NB4 (cell line): ENCODE measurements at regions not wholly inside any gene's neighbourhood (a gene's known extent, or its start where the extent isn't known, plus 50 kb on each side); places are given as distances from the start of the nearest gene placed in this dataset.

Experiments used
- DNase-seq: peaks from one replicate; pipeline ENCODE4 v3.0.0; 2010; ENCODE audit warnings: low read depth
- H3K4me3 ChIP-seq: one replicate; pipeline ENCODE4 v1.5.1; 2011; ENCODE audit warnings: mild to moderate bottlenecking, low read depth, low read length, moderate library complexity
- MYC ChIP-seq: IDR thresholded peaks from 2 replicates; pipeline ENCODE4 v1.6.1; 2011; ENCODE audit warnings: low read depth, low read length
- POLR2A ChIP-seq: IDR thresholded peaks from 2 replicates; pipeline ENCODE4 v1.6.1; 2011; ENCODE audit warnings: mild to moderate bottlenecking; ENCODE audit not compliant: insufficient read length; ENCODE audit errors: extremely low read depth
- TF ChIP-seq, protein P1 (sequence below): IDR thresholded peaks from 2 replicates; pipeline ENCODE4 v1.6.1; 2011; ENCODE audit warnings: low read depth, low read length
- TF ChIP-seq, protein P2 (sequence below): IDR thresholded peaks from one replicate; pipeline ENCODE4 v1.5.1; 2012; ENCODE audit warnings: low read depth, low read length

DNA sequence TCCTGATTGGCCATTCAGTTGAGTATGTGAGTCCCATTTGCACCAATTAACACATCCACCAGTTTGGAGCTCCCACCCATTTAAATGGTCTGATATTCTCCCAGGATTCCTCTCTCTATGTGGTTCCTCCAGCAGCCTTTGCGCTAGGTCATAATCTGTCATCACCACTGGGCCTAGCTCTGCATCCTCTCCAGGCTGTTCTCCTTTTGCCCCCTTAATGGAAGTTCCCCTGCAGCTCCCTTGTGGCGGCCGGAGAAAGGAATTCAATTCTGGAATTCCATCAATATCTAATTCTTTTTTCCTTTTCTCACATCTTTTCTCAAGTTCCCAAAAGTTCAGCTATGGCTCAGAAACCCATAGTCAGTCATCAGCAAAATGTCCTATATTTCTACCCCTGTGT, 2184.4 kb upstream of the AGA start:
- TF ChIP-seq, protein P1, sequence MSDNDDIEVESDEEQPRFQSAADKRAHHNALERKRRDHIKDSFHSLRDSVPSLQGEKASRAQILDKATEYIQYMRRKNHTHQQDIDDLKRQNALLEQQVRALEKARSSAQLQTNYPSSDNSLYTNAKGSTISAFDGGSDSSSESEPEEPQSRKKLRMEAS: no peak
- TF ChIP-seq POLR2A (no peak), MYC (no peak)
- TF ChIP-seq, protein P2, sequence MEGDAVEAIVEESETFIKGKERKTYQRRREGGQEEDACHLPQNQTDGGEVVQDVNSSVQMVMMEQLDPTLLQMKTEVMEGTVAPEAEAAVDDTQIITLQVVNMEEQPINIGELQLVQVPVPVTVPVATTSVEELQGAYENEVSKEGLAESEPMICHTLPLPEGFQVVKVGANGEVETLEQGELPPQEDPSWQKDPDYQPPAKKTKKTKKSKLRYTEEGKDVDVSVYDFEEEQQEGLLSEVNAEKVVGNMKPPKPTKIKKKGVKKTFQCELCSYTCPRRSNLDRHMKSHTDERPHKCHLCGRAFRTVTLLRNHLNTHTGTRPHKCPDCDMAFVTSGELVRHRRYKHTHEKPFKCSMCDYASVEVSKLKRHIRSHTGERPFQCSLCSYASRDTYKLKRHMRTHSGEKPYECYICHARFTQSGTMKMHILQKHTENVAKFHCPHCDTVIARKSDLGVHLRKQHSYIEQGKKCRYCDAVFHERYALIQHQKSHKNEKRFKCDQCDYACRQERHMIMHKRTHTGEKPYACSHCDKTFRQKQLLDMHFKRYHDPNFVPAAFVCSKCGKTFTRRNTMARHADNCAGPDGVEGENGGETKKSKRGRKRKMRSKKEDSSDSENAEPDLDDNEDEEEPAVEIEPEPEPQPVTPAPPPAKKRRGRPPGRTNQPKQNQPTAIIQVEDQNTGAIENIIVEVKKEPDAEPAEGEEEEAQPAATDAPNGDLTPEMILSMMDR: no peak
- H3K4me3 ChIP-seq: no peak overlapping the region
- no peak for DNase-seq

DNA sequence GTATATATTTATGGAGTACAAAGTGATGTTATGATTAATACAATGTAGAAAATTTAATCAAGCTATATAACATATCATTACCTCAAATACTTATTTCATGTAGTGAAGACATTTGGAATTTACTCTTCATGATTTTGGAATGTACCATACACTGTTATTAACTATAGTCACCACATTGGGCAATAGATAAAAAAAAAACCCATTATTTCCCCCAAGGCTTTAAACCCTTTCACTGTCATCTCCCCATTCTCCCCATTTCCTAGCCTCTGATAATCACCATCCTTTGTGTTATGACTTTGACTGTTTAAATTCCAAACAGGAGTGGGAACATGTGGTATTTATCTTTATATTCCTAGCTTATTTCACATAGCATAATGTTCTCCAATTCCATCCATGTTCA, 2189.1 kb upstream of the AGA start:
- DNase-seq: no peak
- TF ChIP-seq, protein P1: no peak
- TF ChIP-seq MYC: no peak
- TF ChIP-seq POLR2A: no peak
- TF ChIP-seq, protein P2: no peak

DNA sequence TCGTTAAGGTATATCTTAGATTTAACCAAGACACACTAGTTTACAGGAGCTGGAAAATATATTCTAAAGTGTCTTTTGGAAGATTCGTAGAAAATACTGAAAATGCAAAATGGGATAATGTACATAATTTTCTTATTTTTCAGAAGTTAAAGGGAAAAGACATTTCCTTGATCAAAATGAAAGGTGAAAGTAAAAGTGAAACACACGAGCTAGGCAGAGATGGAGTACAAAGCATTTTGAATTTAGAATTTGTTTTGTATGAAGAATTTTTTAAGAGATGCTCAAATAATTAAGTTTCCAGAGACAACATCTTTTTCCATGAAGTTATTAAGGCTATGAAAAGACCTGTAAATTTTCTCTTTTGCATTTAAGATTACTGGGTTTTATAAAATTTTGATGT, 2192.6 kb upstream of the AGA start:
- H3K4me3 ChIP-seq: no peak overlapping the region
- no peak for DNase-seq

More for the DNA sequence above, 2189.1 kb upstream of the AGA start:
- no peak overlapping the region for H3K4me3 ChIP-seq

DNA sequence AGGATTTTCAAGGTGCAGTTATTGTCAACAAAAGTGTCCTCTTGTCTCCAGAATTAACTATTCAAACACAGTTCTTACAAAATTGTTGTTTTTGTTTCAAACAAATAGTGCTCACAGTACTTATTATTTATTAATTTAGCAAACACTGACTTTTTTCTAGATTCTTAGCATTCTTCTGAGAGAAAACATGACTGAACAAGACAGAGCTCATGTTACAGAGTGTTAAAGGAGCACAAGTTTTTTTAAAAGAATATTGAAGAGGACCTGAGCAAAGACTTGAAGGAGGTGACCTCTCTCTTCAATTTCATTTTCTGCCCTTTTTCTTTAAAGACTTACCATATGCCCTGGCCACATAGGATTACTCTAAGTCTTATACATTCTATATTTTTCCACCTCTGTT, 2220.3 kb upstream of the AGA start:
- DNase-seq: no peak
- H3K4me3 ChIP-seq: no peak overlapping the region
- TF ChIP-seq, protein P1: no peak
- TF ChIP-seq MYC (no peak), POLR2A (no peak)
- TF ChIP-seq, protein P2: no peak

More for the DNA sequence above, 2192.6 kb upstream of the AGA start:
- no peak for TF ChIP-seq MYC
- TF ChIP-seq, protein P2: no peak
- TF ChIP-seq POLR2A: no peak
- TF ChIP-seq, protein P1: no peak

DNA sequence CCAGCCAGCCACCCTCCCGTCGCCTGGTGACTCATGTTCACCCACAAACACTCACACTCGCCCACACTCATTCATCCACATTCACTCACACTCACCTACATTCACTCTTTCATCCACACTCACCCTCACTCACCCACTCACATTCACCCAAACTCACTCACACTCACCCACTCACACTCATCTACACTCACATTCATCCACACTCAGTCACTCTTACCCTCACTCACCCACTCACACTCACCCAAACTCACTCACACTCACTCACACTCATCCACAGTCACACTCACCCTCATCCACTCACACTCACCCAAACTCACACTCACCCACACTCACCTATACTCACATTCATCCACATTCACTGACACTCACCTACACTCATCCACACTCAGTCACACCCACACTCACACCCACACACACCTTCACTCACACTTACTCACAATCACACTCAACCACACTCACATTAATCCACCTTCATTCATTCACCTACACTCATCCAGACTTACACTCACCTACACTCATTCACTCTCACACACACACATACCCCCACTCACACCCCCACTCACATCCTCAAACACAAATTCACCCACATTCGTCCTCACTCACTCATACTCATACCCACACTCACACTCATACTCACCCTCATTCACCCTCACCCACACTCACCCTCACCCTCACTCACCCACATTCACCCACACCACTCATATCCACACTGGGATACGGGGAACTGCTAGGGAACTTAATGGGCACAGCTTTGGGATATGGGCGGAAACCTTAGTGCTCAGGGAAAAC, 2221.6 kb upstream of the AGA start:
- DNase-seq: no peak
- TF ChIP-seq MYC: no peak
- TF ChIP-seq, protein P1: no peak
- TF ChIP-seq, protein P2: no peak
- no peak for TF ChIP-seq POLR2A
- H3K4me3 ChIP-seq: no peak overlapping the region
